Activated T-helper 17 cell treated with anti-CD3 and anti-CD28 coated beads, Interleukin-2, amount 50 U/mL, for 72 hours (primary cell): ENCODE measurements at regions not wholly inside any gene's neighbourhood (a gene's known extent, or its start where the extent isn't known, plus 50 kb on each side); places are given as distances from the start of the nearest gene placed in this dataset.

Source experiments
- ATAC-seq: fragments of 150-1000 bp; cut with Tn5 transposase; replicated peaks from 2 replicates; pipeline ENCODE4 v1.10.0; 2021; ENCODE audit warnings: mild to moderate bottlenecking, moderate library complexity
- H3K27ac Mint-ChIP-seq: one replicate; pipeline ENCODE4 v1.8.0; 2022; ENCODE audit warnings: mixed read lengths
- H3K27me3 Mint-ChIP-seq: one replicate; pipeline ENCODE4 v1.8.0; 2022; ENCODE audit warnings: mixed read lengths
- H3K36me3 Mint-ChIP-seq: one replicate; pipeline ENCODE4 v1.8.0; 2022; ENCODE audit warnings: low read depth, mild to moderate bottlenecking, mixed read lengths
- H3K4me1 Mint-ChIP-seq: one replicate; pipeline ENCODE4 v1.8.0; 2022; ENCODE audit warnings: mixed read lengths
- H3K4me3 Mint-ChIP-seq: one replicate; pipeline ENCODE4 v1.8.0; 2022; ENCODE audit warnings: mild to moderate bottlenecking, mixed read lengths
- H3K9me3 Mint-ChIP-seq: one replicate; pipeline ENCODE4 v1.8.0; 2022; ENCODE audit warnings: mixed read lengths

DNA sequence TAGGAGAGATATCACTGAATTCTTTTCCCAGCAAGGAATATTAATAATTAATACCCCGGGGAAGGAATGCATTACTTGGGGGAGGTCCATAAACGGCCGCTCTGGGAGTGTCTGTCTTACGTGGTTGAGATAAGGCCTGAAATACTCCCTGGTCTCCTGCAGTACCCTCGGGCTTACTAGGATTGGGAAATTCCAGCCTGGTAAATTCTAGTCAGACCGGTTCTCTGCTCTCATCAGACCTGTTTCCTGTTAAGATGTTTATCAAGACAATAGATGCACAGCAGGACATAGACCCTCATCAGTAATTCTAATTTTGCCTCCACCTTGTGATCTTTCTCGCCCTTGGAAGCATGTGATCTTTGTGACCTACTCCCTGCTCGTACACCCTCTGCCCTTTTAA is 162.8 kb upstream of the KCND2 start:
- Mint-ChIP-seq H3K9me3 (peaks cover 6% of the 10 kb centered on the region), H3K27ac (no peak overlapping the region), H3K36me3 (no peaks in the 10 kb centered on the region), H3K4me3 (no peak overlapping the region), H3K4me1 (no peaks in the 10 kb centered on the region), H3K27me3 (no peaks in the 10 kb centered on the region)
- no peak for ATAC-seq

DNA sequence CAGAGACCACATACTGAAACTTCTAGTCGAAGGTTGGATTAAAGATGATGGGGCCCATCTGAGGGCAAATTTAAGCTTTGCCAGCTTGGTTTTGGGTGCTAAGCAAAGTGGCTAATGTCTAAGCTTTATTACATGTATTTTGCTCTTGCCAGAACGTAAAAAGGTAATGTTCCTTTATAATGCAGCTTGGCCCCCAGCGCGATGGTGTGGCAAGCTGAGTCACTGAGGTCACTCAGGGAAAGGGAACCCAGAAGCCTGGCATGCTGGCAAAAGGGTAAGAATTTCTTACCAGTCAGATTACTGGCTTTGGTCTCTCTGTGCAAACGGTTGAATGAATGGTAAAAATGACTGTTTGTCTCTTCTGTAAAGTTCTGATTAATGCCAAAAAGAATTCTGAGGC is 158.3 kb upstream of the KCND2 start:
- no peaks in the 10 kb centered on the region for H3K36me3 Mint-ChIP-seq
- no peak overlapping the region for H3K27ac Mint-ChIP-seq
- H3K4me3 Mint-ChIP-seq: no peak overlapping the region
- no peaks in the 10 kb centered on the region for H3K4me1 Mint-ChIP-seq
- H3K9me3 Mint-ChIP-seq: peaks cover 6% of the 10 kb centered on the region
- ATAC-seq: no peak
- no peaks in the 10 kb centered on the region for H3K27me3 Mint-ChIP-seq

DNA sequence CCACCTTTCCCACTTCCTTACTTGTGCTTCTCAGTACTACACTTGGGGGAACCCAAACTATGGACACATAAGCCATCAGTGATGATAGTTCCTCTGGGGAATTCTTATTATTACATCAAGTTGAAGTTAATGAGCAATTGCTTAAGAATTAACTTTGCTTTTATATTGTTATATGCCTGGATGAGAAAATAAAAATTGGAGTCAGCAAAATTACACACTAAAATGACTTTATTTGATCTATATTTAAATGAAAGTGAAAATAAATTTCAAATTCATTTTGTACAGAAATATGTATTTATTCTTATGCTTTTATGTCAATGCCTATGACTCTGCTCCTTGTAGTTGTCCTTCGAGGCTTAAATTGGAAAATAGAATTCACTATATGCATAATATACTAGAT is 149.4 kb upstream of the KCND2 start:
- H3K4me1 Mint-ChIP-seq: no peaks in the 10 kb centered on the region
- H3K4me3 Mint-ChIP-seq: no peak overlapping the region
- no peak for ATAC-seq
- H3K27me3 Mint-ChIP-seq: no peaks in the 10 kb centered on the region
- H3K9me3 Mint-ChIP-seq: peaks cover 14% of the 10 kb centered on the region
- H3K36me3 Mint-ChIP-seq: no peaks in the 10 kb centered on the region
- no peak overlapping the region for H3K27ac Mint-ChIP-seq

DNA sequence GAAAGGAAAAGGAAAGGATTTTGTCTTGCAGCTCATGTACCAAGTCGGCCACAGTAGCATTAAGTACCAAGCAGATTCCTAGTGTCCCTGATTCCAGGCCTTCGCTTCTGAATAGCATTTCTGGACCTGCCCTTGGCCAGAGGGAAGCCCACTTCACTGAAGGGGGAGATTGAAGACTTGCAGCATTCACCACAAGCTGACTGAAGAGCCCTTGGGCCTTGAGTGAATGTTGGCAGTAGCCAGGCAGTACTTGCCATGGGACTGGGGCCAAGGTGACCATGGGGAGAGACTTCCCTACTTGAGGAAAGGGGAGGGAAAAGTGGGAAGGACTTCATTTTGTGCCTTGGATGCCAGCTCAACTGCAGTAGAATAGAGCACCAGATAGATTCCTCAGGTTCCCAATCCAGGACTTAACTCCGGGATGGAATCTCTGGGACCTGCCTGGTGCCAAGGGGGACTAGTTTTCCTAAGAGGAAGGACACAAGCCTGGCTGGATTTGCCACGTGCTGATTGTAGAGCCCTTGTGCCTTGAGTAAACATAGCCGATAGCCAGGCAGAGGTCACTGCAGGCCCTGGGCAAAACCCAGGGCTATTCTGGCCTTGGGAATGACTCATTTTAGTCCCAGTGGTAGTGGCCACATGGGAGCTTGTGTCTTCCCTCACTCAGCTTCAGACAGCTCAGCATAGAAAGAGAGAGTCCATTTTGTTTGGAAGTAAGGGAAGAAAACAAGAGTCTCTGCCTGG is 141.7 kb upstream of the KCND2 start:
- H3K4me3 Mint-ChIP-seq: no peak overlapping the region
- no peak for ATAC-seq

DNA sequence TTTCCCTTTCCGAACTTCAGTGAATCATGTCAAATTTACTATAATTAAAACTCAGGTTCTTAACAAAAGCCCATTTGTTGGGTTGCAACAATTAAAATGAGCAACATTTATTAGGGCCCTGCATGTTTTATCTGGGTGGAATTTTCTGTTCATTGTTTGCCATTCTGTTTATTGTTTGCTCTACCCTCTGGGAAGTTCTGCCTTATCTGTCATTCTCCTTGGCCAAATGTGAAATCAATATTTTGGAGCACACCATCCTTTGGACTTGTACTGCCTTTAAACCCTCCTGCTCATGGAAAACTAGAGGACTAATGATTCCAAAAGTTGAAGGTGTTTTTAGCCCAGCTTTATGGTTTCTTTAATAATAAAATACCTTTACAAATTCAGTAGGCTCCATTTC is 134.5 kb upstream of the KCND2 start:
- Mint-ChIP-seq H3K27me3 (no peaks in the 10 kb centered on the region), H3K36me3 (no peaks in the 10 kb centered on the region), H3K27ac (no peak overlapping the region), H3K4me3 (no peak overlapping the region), H3K9me3 (peaks cover 32% of the 10 kb centered on the region), H3K4me1 (no peaks in the 10 kb centered on the region)
- ATAC-seq: no peak

More for the DNA sequence above, 141.7 kb upstream of the KCND2 start:
- H3K4me1 Mint-ChIP-seq: no peaks in the 10 kb centered on the region
- no peak overlapping the region for H3K27ac Mint-ChIP-seq
- no peaks in the 10 kb centered on the region for H3K27me3 Mint-ChIP-seq
- H3K36me3 Mint-ChIP-seq: no peaks in the 10 kb centered on the region
- H3K9me3 Mint-ChIP-seq: peaks cover 39% of the 10 kb centered on the region

DNA sequence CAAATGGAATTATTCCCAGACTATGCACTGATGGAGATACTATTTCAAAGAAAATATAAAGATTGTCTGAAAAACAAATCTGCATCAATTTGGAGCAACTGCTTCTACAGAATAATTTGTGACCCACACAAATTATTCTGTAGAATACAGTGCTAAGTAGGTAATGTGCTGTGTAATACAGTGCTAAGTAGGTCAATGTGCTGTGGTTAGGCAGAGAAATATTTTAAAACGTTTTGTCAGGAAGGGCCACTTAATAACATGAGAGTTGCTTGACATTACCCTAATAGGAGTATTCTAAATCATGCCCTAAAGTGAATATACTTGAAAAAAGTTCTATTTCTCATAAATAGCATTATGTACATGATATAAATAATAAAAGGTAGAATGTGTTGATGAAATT is 116.5 kb upstream of the KCND2 start:
- H3K27me3 Mint-ChIP-seq: no peaks in the 10 kb centered on the region
- ATAC-seq: no peak
- H3K27ac Mint-ChIP-seq: no peak overlapping the region
- no peaks in the 10 kb centered on the region for H3K4me1 Mint-ChIP-seq
- no peaks in the 10 kb centered on the region for H3K36me3 Mint-ChIP-seq
- H3K4me3 Mint-ChIP-seq: no peak overlapping the region
- peaks cover 8% of the 10 kb centered on the region for H3K9me3 Mint-ChIP-seq

DNA sequence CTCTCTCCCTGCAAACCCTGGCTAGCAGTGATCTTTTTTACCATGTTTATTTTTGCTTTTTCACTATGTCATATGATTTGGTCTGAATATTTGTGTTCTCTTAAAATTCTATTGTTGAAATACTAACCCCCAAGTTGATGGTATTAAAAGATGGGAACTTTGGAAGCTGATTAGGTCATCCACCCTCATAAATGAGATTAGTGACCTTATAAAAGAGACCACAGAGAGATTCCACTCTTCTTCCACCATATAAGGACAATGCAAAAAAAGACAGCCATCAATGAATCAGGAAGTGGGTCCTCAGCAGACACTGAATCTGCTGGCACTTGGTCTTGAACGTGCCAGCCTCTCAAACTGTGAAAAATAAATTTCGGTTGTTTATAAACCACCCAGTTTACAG is 112.8 kb upstream of the KCND2 start:
- H3K4me1 Mint-ChIP-seq: no peaks in the 10 kb centered on the region
- H3K9me3 Mint-ChIP-seq: peaks cover 11% of the 10 kb centered on the region

DNA sequence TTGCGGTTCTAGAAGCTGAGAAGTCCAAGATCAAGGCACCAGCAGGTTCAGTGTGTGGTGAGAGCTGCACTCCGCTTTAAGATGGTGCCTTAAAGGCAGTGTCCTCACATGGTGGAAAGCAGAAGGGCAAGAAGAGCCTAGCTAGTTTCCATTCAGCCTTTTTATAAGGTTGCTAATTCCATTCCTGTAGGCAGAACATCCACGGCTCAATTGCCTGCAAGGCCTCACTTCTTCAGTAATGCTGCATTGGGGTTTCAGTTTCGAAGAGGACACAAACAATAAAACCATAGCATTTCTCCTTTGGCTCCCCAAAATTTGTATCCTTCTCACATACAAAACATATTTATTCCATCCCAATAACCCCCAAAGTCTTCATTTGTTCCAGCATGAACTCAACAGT is 109.5 kb upstream of the KCND2 start:
- Mint-ChIP-seq H3K27ac (no peak overlapping the region), H3K9me3 (peaks cover 12% of the 10 kb centered on the region), H3K4me1 (no peaks in the 10 kb centered on the region), H3K36me3 (no peaks in the 10 kb centered on the region), H3K27me3 (no peaks in the 10 kb centered on the region), H3K4me3 (no peak overlapping the region)
- ATAC-seq: no peak

More for the DNA sequence above, 112.8 kb upstream of the KCND2 start:
- ATAC-seq: no peak
- H3K4me3 Mint-ChIP-seq: no peak overlapping the region
- H3K27ac Mint-ChIP-seq: no peak overlapping the region
- no peaks in the 10 kb centered on the region for H3K36me3 Mint-ChIP-seq
- no peaks in the 10 kb centered on the region for H3K27me3 Mint-ChIP-seq

DNA sequence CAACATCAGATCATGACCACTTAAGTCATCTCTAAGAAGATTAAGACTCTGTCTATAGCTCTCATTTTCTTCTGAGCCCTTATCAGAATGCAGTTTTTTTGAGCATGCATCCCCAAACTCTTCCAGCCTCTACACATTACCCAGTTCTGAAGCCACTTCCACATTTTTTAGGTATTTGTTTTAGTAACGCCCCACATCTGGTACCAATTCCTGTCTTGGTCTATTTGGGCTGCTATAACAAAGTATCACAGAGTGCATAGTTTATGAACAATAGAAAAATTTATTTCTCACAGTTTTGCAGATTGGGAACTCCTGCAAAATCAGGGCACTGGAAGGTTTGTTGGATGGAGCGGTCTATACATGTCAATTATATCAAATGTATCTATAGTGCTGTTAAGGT is 107.7 kb upstream of the KCND2 start:
- H3K9me3 Mint-ChIP-seq: peaks cover 10% of the 10 kb centered on the region
- no peaks in the 10 kb centered on the region for H3K27me3 Mint-ChIP-seq
- H3K27ac Mint-ChIP-seq: no peak overlapping the region
- no peak overlapping the region for H3K4me3 Mint-ChIP-seq
- ATAC-seq: no peak
- H3K36me3 Mint-ChIP-seq: no peaks in the 10 kb centered on the region
- H3K4me1 Mint-ChIP-seq: no peaks in the 10 kb centered on the region

DNA sequence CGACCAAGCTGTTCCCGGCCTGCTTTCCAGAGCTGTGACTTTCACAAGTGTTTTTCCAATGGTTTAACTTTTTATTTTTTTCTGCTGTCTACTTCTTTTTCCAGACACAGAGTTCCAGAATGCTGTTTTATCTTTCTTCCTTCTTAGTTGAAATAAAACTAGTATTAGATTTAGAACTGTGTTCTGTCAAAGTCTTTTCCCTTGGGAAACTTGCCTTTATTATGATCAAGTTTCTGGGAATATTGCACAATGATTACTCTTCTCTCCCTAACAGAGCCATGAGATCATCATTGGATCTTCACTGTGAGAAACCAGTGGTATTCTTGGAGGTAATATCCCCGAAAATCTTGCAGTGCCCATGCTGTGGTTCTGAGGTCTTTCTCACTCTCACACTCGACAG is 104.9 kb upstream of the KCND2 start:
- Mint-ChIP-seq H3K27me3 (no peaks in the 10 kb centered on the region), H3K9me3 (peaks cover 10% of the 10 kb centered on the region), H3K27ac (no peak overlapping the region), H3K36me3 (no peaks in the 10 kb centered on the region), H3K4me1 (no peaks in the 10 kb centered on the region), H3K4me3 (no peak overlapping the region)
- no peak for ATAC-seq

DNA sequence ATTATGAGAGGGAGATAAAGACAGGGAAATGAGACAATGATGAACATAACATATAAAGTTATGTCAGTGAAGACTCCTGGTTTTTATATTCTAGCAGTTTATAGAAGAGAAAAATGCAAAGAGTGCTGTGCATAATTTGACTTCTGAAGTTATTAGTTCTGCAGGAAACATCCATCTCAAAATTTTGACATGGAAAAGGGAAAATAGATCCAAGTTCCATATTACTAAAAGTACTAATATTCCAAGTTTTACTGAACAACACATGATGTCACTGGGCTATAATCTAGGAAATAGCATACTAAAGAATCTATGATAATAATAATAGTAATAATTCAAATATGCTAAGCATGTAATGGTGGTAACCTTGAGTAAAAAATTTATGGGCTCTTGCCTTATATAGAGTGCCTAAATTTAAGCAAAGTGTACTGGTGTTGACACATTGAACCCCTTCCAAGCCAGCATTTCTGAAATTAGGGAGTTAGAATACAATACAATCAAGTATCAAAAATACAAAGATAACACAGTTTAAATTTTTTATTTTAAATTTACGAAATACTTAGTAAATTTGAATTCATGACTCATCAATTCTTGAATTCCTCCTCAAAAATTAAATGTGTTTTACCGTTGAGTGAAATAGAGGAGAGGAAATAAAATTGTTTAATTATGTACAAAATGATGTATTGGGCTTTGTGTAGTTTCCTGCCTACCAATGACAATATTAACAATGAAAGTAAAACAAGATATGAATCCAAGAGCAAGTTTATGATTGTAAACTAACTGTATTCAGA is 102.8 kb upstream of the KCND2 start:
- Mint-ChIP-seq H3K9me3 (peaks cover 6% of the 10 kb centered on the region), H3K36me3 (no peaks in the 10 kb centered on the region), H3K4me1 (no peaks in the 10 kb centered on the region), H3K4me3 (no peak overlapping the region), H3K27ac (no peak overlapping the region), H3K27me3 (no peaks in the 10 kb centered on the region)
- no peak for ATAC-seq

DNA sequence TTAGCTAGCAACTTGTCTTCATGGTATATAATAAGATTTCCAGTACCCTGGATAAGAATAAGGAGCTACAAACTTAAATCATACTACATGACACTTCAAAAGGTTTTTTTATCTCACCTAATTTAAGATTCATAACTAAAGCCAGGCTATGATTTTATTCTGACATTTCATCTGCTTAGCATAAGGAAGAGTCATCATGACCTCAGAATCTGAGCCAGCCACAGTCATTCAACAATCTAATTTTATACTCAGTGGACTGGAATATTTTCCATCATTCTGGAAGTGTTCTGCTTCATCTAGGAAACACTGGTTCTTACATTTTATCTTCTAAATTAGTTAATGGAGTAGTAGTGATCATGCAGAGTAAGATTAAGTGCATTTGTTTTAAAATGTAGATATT is 102.1 kb upstream of the KCND2 start:
- H3K27me3 Mint-ChIP-seq: no peaks in the 10 kb centered on the region
- no peak overlapping the region for H3K27ac Mint-ChIP-seq
- peaks cover 4% of the 10 kb centered on the region for H3K9me3 Mint-ChIP-seq
- H3K4me3 Mint-ChIP-seq: no peak overlapping the region
- H3K4me1 Mint-ChIP-seq: no peaks in the 10 kb centered on the region
- no peak for ATAC-seq
- H3K36me3 Mint-ChIP-seq: no peaks in the 10 kb centered on the region

DNA sequence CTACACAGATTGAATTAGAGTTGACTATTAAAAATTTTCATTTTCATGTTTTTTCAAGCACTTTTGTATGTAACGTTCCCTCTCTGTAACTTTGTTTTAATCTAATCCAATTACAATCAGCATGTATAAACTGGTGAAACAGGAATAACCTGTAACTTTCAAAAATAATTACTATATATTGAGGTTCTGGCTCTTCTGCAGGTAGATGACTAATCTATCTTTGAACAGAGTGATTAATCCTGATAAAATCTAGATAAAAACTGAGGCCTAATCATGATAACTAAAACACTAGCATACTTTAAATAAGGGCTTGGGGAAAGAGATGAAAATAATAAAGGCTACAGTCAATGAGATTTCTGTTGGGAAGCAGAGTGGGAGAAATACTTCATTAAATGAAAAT is 101.6 kb upstream of the KCND2 start:
- no peak for ATAC-seq
- H3K27me3 Mint-ChIP-seq: no peaks in the 10 kb centered on the region
- no peak overlapping the region for H3K27ac Mint-ChIP-seq
- no peaks in the 10 kb centered on the region for H3K36me3 Mint-ChIP-seq
- no peak overlapping the region for H3K4me3 Mint-ChIP-seq
- no peaks in the 10 kb centered on the region for H3K4me1 Mint-ChIP-seq
- H3K9me3 Mint-ChIP-seq: no peaks in the 10 kb centered on the region

DNA sequence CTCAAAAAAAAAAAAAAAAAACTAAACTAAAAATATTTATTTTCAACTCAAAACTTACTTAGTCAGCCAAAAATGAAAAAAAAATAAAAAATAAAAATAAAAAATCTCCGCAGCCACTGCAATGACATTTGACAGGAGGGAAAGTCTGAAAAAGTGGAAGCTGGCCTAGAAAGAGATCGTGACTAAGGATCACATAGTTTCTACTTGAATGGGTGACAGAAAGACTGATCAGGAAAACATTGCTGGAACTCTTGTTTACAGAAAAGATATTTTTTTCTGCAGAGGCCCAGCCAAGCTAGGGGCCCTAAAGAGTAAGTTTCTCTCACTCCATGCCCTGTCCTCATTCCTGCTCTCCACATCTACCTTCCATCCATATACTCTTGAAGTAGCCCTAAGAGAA is 92.8 kb upstream of the KCND2 start:
- no peak for ATAC-seq
- H3K36me3 Mint-ChIP-seq: no peaks in the 10 kb centered on the region
- H3K9me3 Mint-ChIP-seq: peaks cover 7% of the 10 kb centered on the region
- H3K27me3 Mint-ChIP-seq: no peaks in the 10 kb centered on the region
- H3K4me1 Mint-ChIP-seq: no peaks in the 10 kb centered on the region
- H3K27ac Mint-ChIP-seq: no peak overlapping the region
- no peak overlapping the region for H3K4me3 Mint-ChIP-seq

DNA sequence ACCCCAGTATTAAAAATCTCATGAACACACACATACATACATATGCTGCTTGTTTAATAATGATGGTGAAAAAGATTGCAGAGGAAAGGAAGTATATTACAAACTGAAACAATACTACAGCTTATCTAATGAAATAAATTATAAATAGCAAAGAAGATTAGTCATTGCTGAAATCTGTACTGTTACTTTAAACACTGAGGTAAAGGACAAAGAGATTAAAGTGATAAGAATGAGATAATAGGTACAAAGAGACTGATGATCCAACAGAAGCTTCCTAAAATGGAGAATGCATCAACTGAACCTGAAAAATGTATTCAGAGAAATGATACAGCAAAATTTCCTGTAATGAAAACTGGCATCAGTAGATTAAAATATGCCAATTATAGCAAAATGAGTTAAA is 91.5 kb upstream of the KCND2 start:
- H3K27ac Mint-ChIP-seq: no peak overlapping the region
- ATAC-seq: no peak
- no peaks in the 10 kb centered on the region for H3K27me3 Mint-ChIP-seq
- no peaks in the 10 kb centered on the region for H3K4me1 Mint-ChIP-seq
- no peaks in the 10 kb centered on the region for H3K36me3 Mint-ChIP-seq
- no peak overlapping the region for H3K4me3 Mint-ChIP-seq
- peaks cover 7% of the 10 kb centered on the region for H3K9me3 Mint-ChIP-seq
